K562 (cell line): ENCODE measurements at regions not wholly inside any gene's neighbourhood (a gene's known extent, or its start where the extent isn't known, plus 50 kb on each side); places are given as distances from the start of the nearest gene placed in this dataset.

Experiments used
- CBX1 ChIP-seq: sonication (generic); IDR thresholded peaks from 2 replicates; pipeline ENCODE4 v1.6.1; 2016; ENCODE audit warnings: antibody characterized with exemption, low read depth, mild to moderate bottlenecking
- CTCF ChIP-seq, 3 experiments: IDR thresholded peaks in 2 of 3; conservative IDR thresholded peaks in 1 of 3; 2 replicates each; pipeline ENCODE4 v1.5.1; 2011 to 2012; ENCODE audit warnings: low read length in 3 of 3, mild to moderate bottlenecking in 3 of 3, control low read depth in 2 of 3, improper control_type of control experiment in 1 of 3, inconsistent platforms in 1 of 3, low read depth in 1 of 3, mixed read lengths in 1 of 3, moderate library complexity in 1 of 3; ENCODE audit not compliant: insufficient read depth in 2 of 3
- FOXO4 ChIP-seq: fragments of 450-650 bp; formaldehyde crosslinking; IDR thresholded peaks from 2 replicates; pipeline ENCODE4 v1.4.0; 2020; ENCODE audit warnings: mild to moderate bottlenecking, moderate library complexity
- ZNF263 ChIP-seq: sonication (generic); formaldehyde crosslinking; IDR thresholded peaks from 2 replicates; pipeline ENCODE4 v1.8.0; 2022; ENCODE audit warnings: mild to moderate bottlenecking, missing genetic modification reagents, borderline replicate concordance

GRCh38 chr4:125765941-125766340 is 451.2 kb downstream of the FAT4 start:
- TF ChIP-seq FOXO4 (CRISPR knock-in tag), result no peak
- TF ChIP-seq ZNF263 (CRISPR knock-in tag), result no peak
- no peak for TF ChIP-seq CTCF (IDR thresholded peaks at IDR 0.05 in 2 of 3, conservative IDR thresholded peaks at IDR 0.05 in 1 of 3; ENCODE audit: insufficient read depth in 2 of 3, low read depth in 1 of 3, low read length in 3 of 3)
- no peak for TF ChIP-seq CBX1
